ENCODE measurements at regions not wholly inside any gene's neighbourhood (a gene's known extent, or its start where the extent isn't known, plus 50 kb on each side); places are given as distances from the start of the nearest gene placed in this dataset.

DNA sequence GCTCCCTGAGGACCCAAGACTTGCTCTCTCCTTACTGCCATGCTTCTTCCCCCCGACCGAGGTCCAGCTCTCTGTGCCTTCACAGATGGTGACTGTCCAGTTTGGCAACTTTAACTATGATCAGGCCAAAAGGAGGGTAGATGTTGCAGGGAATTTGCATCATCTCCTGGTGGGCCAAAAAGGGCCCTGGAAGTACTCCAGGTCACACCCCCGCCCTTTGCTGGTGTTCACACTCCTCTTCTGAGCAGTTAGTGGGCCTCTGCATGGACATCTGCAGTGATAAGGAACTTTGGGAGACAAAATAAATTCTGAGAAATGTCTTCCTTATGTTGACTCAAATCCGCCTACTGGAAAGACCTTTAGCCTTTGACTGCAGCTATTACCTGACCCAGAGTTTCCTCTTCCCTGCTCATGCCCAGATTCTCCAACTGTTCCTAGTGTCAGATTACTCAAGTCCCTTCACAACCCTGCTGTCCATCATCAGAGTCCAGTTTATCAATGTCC, 234.4 kb downstream of the LOXHD1 start:
- TF ChIP-seq POLR2A (IDR thresholded peaks at IDR 0.05; ENCODE audit: low read length): no peak
- TF ChIP-seq GATA1 (IDR thresholded peaks at IDR 0.05; ENCODE audit: low read depth, low read length): no peak

All from erythroblast (primary cell).